GM12874 (cell line): ENCODE measurements at regions not wholly inside any gene's neighbourhood (a gene's known extent, or its start where the extent isn't known, plus 50 kb on each side); places are given as distances from the start of the nearest gene placed in this dataset.

Experiments
- CTCF ChIP-seq: IDR thresholded peaks from 2 replicates; pipeline ENCODE4 v1.5.1; 2011; ENCODE audit warnings: low read depth, mild to moderate bottlenecking, control low read depth, low read length, moderate library complexity; ENCODE audit not compliant: insufficient read depth

DNA sequence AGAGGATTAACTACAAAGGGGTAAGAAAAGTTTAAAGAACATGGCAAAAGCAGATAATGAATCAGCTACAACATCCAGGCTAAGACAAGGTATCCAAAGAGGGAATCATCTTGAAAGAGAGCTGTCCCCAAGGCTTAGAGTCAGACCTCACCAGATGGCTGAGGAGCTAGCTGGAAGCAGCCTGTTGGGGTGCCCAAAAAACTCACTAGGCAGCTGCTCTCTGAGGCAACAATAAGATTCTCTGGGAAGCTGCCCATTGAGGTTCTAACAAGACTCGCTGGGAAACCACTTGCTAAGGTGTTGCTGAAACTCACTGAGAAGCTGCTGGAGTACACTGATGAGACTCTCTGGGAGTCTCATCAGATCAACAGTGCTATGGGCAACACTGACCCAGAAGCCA is 185.2 kb downstream of the CETN3 start:
- no peak for TF ChIP-seq CTCF

DNA sequence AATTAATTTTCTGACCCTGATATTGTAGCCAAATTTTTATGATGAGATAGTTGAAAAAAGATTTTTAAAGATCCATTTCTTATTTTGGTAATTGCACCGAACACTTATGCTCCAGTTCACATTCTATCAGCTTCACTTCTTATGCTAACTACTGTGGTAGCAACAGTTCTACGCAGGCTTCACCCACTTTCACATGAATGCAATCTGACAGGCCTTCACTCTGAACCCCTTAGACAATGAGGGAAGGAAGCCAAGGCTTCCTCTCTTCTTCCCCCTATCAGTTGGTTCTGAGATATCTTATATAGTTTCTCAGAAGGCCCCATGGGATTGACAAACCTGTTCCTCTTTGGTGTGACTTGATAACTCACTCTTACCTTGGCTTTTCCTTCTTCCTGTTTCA is 185.8 kb downstream of the CETN3 start:
- no peak for TF ChIP-seq CTCF

GRCh38 chr5:90221951-90222350 is 187.6 kb downstream of the CETN3 start:
- TF ChIP-seq CTCF, result no peak

DNA sequence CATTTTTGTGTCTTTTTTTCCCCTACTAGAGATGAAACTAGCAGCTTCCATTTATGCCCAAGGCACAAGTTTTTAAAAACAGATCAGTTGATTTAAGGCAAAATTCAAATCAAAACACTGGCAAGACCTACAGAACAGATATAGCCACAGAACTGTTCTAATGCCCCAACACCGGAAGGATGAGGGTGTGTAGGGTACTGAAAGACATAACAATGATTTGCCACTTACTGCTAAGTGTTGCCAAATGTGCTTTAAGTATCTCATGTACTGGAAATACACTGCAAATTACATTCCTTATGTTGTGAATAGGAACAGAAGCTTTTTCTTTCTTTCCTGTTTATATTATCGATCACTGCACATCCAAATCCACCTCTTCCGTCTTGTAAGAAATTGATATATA is 189.0 kb downstream of the CETN3 start:
- no peak for TF ChIP-seq CTCF

- no peak for TF ChIP-seq CTCF
These were observed 194.6 kb downstream of the CETN3 start for GRCh38 chr5:90214991-90215390.

GRCh38 chr5:90201923-90202322 is 207.6 kb downstream of the CETN3 start:
- no peak for TF ChIP-seq CTCF

GRCh38 chr5:90193185-90193822 is 216.3 kb downstream of the CETN3 start:
- TF ChIP-seq CTCF, result no peak
